Erythroblast (primary cell): ENCODE measurements at regions not wholly inside any gene's neighbourhood (a gene's known extent, or its start where the extent isn't known, plus 50 kb on each side); places are given as distances from the start of the nearest gene placed in this dataset.

Experiments
- GATA1 ChIP-seq: IDR thresholded peaks from 2 replicates; pipeline ENCODE4 v1.6.1; 2011; ENCODE audit warnings: low read depth, mild to moderate bottlenecking, control low read depth, low read length, moderate library complexity
- POLR2A ChIP-seq: IDR thresholded peaks from 2 replicates; pipeline ENCODE4 v1.6.1; 2011; ENCODE audit warnings: mild to moderate bottlenecking, low read length

- no peak for TF ChIP-seq POLR2A
- no peak for TF ChIP-seq GATA1
Observed at GRCh38 chr12:59093073-59093772, 172.9 kb upstream of the LRIG3 start.
